HG02981 (cell line): ENCODE measurements at regions not wholly inside any gene's neighbourhood (a gene's known extent, or its start where the extent isn't known, plus 50 kb on each side); places are given as distances from the start of the nearest gene placed in this dataset.
"Not testable (repeated sequence)": the region's sequence is repeated elsewhere in the genome, so short reads cannot be mapped to it uniquely, and the experiment has no call there.

Experiments used
- ATAC-seq: cut with Tn5 transposase; IDR thresholded peaks from one replicate; pipeline ENCODE4 v1.9.1; 2021; ENCODE audit warnings: mild to moderate bottlenecking, moderate library complexity; ENCODE audit not compliant: unreplicated experiment

GRCh38 chr2:137879121-137879520, 85.2 kb upstream of the HNMT start:
- no peak for ATAC-seq

- ATAC-seq = no peak
Measured at GRCh38 chr2:137881711-137882110, 82.6 kb upstream of the HNMT start.

GRCh38 chr2:137886083-137886831, 78.0 kb upstream of the HNMT start:
- no peak for ATAC-seq

- no peak for ATAC-seq
Measured at GRCh38 chr2:137888845-137889244, 75.4 kb upstream of the HNMT start.

GRCh38 chr2:137892739-137893138, 71.5 kb upstream of the HNMT start:
- ATAC-seq = no peak

GRCh38 chr2:137893145-137893544, 71.1 kb upstream of the HNMT start:
- no peak for ATAC-seq

GRCh38 chr2:137896467-137896866, 67.8 kb upstream of the HNMT start:
- ATAC-seq = no peak

- no peak for ATAC-seq
Measured at GRCh38 chr2:137897082-137897481, 67.2 kb upstream of the HNMT start.

- ATAC-seq = no peak
Measured at GRCh38 chr2:137900421-137901141, 63.7 kb upstream of the HNMT start.

- ATAC-seq = no peak
Measured at GRCh38 chr2:137910641-137911040, 53.6 kb upstream of the HNMT start.

GRCh38 chr2:137912371-137912770, 51.9 kb upstream of the HNMT start:
- ATAC-seq = no peak

GRCh38 chr2:137913169-137913568, 51.1 kb upstream of the HNMT start:
- no peak for ATAC-seq

- not testable (repeated sequence) for ATAC-seq
Measured at GRCh38 chr2:137913648-137914047, 50.6 kb upstream of the HNMT start.
